Mucosa of rectum (tissue), 2 donors: ENCODE measurements at regions not wholly inside any gene's neighbourhood (a gene's known extent, or its start where the extent isn't known, plus 50 kb on each side); places are given as distances from the start of the nearest gene placed in this dataset.
"Not testable (repeated sequence)": the region's sequence is repeated elsewhere in the genome, so short reads cannot be mapped to it uniquely, and the experiment has no call there.

Experiments
- H3K27ac ChIP-seq, 2 donors: one replicate each; pipeline ENCODE4 v1.7.0; 2013; ENCODE audit warnings: inconsistent platforms in 2 of 2, low read depth in 2 of 2, low read length in 2 of 2
- H3K27me3 ChIP-seq, 2 donors: one replicate each; pipeline ENCODE4 v1.7.0; 2013; ENCODE audit warnings: low read length in 2 of 2; ENCODE audit not compliant: control insufficient read depth in 2 of 2, insufficient read depth in 2 of 2
- H3K36me3 ChIP-seq, 2 donors: one replicate each; pipeline ENCODE4 v1.7.0; 2013; ENCODE audit warnings: low read length in 2 of 2; ENCODE audit not compliant: control insufficient read depth in 2 of 2, insufficient read depth in 2 of 2
- H3K4me1 ChIP-seq, 2 donors: one replicate each; pipeline ENCODE4 v1.7.0; 2013; ENCODE audit warnings: low read length in 2 of 2, mild to moderate bottlenecking in 1 of 2; ENCODE audit not compliant: control insufficient read depth in 2 of 2, insufficient read depth in 2 of 2
- H3K4me3 ChIP-seq, 2 donors: one replicate each; pipeline ENCODE4 v1.7.0; 2013; ENCODE audit warnings: low read length in 2 of 2
- H3K9ac ChIP-seq, 2 donors: one replicate each; pipeline ENCODE4 v1.7.0; 2013; ENCODE audit warnings: low read length in 2 of 2, low read depth in 1 of 2, mild to moderate bottlenecking in 1 of 2
- H3K9me3 ChIP-seq, 2 donors: one replicate each; pipeline ENCODE4 v1.7.0; 2013; ENCODE audit warnings: low read length in 2 of 2; ENCODE audit not compliant: control insufficient read depth in 2 of 2
- donor health status: healthy.
- donor health status: Normal muscosa, but diverticular disease.

GRCh38 chr3:174548841-174549623, 310.1 kb upstream of the NAALADL2 start:
- Histone ChIP-seq H3K4me1 (no peaks in the 10 kb centered on the region), H3K4me3 (no peak overlapping the region), H3K27me3 (no peaks in the 10 kb centered on the region), H3K9ac (no peak overlapping the region), H3K36me3 (no peaks in the 10 kb centered on the region), H3K9me3 (no peaks in the 10 kb centered on the region), H3K27ac (no peak overlapping the region)

- Histone ChIP-seq H3K27ac (no peak overlapping the region), H3K27me3 (no peaks in the 10 kb centered on the region), H3K9me3 (no peaks in the 10 kb centered on the region), H3K9ac (no peak overlapping the region), H3K4me3 (no peak overlapping the region), H3K4me1 (no peaks in the 10 kb centered on the region), H3K36me3 (no peaks in the 10 kb centered on the region)
Measured at GRCh38 chr3:174581558-174581957, 277.6 kb upstream of the NAALADL2 start.

DNA sequence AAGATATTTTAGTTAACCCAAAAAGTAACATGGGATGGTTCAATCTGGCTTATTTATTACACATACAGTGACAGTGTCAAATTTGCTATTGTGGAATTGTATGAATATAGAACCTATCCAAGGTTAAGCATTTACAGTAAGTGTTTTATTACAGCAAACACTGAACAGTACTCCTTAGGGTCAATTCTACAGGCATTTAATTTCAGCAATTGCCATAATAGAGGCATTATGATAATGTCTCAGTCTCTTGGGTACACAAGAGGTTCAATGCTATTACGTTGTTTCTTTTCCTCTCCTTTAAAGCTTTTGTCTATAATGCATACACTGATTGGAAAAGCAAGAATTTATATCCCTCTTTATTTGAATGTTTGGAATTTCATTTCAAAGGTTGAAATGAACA, 275.7 kb upstream of the NAALADL2 start:
- Histone ChIP-seq H3K9me3 (no peaks in the 10 kb centered on the region), H3K27ac (no peak overlapping the region), H3K4me3 (no peak overlapping the region), H3K36me3 (no peaks in the 10 kb centered on the region), H3K27me3 (no peaks in the 10 kb centered on the region), H3K9ac (no peak overlapping the region), H3K4me1 (no peaks in the 10 kb centered on the region)

- H3K4me3 ChIP-seq, H3K4me1 ChIP-seq, H3K36me3 ChIP-seq, H3K9ac ChIP-seq, H3K27ac ChIP-seq, H3K27me3 ChIP-seq, H3K9me3 ChIP-seq: not testable (repeated sequence)
Measured at GRCh38 chr3:174587137-174587536, 272.0 kb upstream of the NAALADL2 start.

GRCh38 chr3:174596447-174596982, 262.6 kb upstream of the NAALADL2 start:
- no peak overlapping the region for H3K9ac ChIP-seq
- H3K27ac ChIP-seq = no peak overlapping the region
- H3K27me3 ChIP-seq = no peaks in the 10 kb centered on the region
- no peaks in the 10 kb centered on the region for H3K36me3 ChIP-seq
- H3K9me3 ChIP-seq = no peaks in the 10 kb centered on the region
- no peaks in the 10 kb centered on the region for H3K4me1 ChIP-seq
- H3K4me3 ChIP-seq = no peak overlapping the region

GRCh38 chr3:174598885-174599439, 260.2 kb upstream of the NAALADL2 start:
- Histone ChIP-seq H3K4me1 (no peaks in the 10 kb centered on the region), H3K9me3 (no peaks in the 10 kb centered on the region), H3K27me3 (no peaks in the 10 kb centered on the region), H3K36me3 (no peaks in the 10 kb centered on the region), H3K4me3 (no peak overlapping the region), H3K27ac (no peak overlapping the region), H3K9ac (no peak overlapping the region)

- Histone ChIP-seq H3K4me3 (no peak overlapping the region), H3K27me3 (no peaks in the 10 kb centered on the region), H3K9me3 (no peaks in the 10 kb centered on the region), H3K36me3 (no peaks in the 10 kb centered on the region), H3K27ac (no peak overlapping the region), H3K9ac (no peak overlapping the region), H3K4me1 (no peaks in the 10 kb centered on the region)
Measured at GRCh38 chr3:174613173-174613572, 246.0 kb upstream of the NAALADL2 start.

DNA sequence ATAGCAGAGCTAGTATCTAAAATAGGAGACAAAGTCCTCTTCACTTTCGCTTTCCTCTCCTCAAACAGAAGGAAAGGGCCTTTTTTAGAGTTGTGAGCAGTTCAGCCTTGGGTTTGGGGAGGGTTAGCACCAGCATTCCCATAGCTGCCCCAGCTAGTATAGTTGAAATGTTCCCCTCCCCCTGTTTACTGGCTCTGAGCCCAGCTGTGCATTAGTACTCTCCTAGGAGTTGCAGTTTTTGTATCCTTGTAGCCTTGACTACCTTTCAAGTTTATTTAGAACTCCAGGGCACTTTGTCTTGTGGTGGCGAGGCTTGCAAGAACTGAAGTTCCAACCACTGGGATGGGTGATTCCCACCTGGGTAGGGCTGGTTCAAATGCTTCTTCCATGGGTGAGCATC, 245.1 kb upstream of the NAALADL2 start:
- no peaks in the 10 kb centered on the region for H3K36me3 ChIP-seq
- H3K4me1 ChIP-seq = no peaks in the 10 kb centered on the region
- H3K9me3 ChIP-seq = no peaks in the 10 kb centered on the region
- H3K27ac ChIP-seq = no peak overlapping the region
- H3K9ac ChIP-seq = no peak overlapping the region
- H3K4me3 ChIP-seq = no peak overlapping the region
- H3K27me3 ChIP-seq = no peaks in the 10 kb centered on the region

DNA sequence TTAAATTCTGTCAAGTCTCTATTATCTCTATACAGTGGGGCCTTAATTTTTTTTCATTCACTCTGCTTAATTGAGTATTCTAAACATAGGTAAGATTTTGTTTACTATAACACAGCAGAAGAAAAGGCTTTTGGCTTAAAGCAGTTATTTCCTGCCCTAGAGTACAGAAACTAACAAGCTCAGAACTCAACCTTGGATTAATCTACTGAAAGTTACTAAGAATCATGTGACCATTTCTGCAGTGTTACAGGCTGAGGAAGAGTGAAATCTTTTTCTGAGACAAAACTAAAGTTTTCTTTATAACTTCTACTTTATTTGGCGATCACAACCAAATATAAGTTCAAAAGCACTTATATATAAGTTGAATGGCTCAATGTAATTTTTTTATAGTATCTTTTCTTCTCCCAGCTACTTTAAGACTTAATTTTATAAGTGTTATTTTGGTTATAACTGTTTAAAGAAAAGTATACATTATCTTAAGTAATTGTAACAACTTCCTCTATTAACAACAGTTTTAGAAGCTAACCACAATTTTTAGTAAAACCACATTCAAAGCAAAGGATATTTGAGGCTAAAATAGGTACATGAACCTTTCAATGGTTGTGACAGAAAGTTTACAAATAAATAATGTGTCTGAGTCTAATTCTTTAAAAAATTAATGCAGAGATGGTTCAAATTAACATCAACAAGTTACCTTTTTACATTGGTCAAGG, 240.6 kb upstream of the NAALADL2 start:
- no peaks in the 10 kb centered on the region for H3K27me3 ChIP-seq
- H3K9ac ChIP-seq = no peak overlapping the region
- no peaks in the 10 kb centered on the region for H3K9me3 ChIP-seq
- H3K27ac ChIP-seq = no peak overlapping the region
- H3K4me1 ChIP-seq = no peaks in the 10 kb centered on the region
- no peak overlapping the region for H3K4me3 ChIP-seq
- no peaks in the 10 kb centered on the region for H3K36me3 ChIP-seq

- no peak overlapping the region for H3K9ac ChIP-seq
- no peak overlapping the region for H3K4me3 ChIP-seq
- H3K9me3 ChIP-seq = no peaks in the 10 kb centered on the region
- H3K27me3 ChIP-seq = no peaks in the 10 kb centered on the region
- H3K4me1 ChIP-seq = no peaks in the 10 kb centered on the region
- H3K36me3 ChIP-seq = no peaks in the 10 kb centered on the region
- H3K27ac ChIP-seq = no peak overlapping the region
Measured at GRCh38 chr3:174619239-174619638, 239.9 kb upstream of the NAALADL2 start.
